DOHH2 (cell line): ENCODE measurements at regions not wholly inside any gene's neighbourhood (a gene's known extent, or its start where the extent isn't known, plus 50 kb on each side); places are given as distances from the start of the nearest gene placed in this dataset.

Source experiments
- EZH2phosphoT487 ChIP-seq: fragments of 200-600 bp; sonication (generic); IDR thresholded peaks from 2 replicates; pipeline ENCODE4 v1.6.1; 2017; ENCODE audit warnings: borderline replicate concordance, mild to moderate bottlenecking, antibody characterized with exemption, low read length, moderate library complexity, mixed read lengths
- TF ChIP-seq, protein P1 (sequence below): fragments of 200-600 bp; sonication (generic); IDR thresholded peaks from one replicate; pipeline ENCODE4 v1.5.1; 2014; ENCODE audit warnings: antibody characterized with exemption, mild to moderate bottlenecking, low read depth, low read length; ENCODE audit not compliant: poor library complexity, severe bottlenecking

DNA sequence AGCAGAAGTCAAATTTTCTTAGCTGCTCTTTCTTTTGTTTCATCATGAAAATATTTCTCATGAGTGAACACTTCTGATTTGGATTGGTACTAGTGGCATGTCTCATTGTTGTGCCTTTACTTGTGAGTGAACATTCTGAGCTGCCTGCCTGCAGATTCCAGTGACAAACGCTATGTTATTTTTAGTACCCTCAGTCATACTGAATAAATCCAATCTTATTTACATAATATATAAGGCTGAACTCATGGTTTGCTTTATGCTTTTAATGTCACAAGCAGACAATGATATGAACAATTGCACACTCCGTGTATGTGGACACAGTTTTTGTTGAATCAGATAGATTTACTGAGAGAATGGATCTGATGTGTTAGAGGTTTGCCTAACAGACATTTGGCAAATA is 67.8 kb downstream of the ACTBL2 start:
- TF ChIP-seq, protein P1, sequence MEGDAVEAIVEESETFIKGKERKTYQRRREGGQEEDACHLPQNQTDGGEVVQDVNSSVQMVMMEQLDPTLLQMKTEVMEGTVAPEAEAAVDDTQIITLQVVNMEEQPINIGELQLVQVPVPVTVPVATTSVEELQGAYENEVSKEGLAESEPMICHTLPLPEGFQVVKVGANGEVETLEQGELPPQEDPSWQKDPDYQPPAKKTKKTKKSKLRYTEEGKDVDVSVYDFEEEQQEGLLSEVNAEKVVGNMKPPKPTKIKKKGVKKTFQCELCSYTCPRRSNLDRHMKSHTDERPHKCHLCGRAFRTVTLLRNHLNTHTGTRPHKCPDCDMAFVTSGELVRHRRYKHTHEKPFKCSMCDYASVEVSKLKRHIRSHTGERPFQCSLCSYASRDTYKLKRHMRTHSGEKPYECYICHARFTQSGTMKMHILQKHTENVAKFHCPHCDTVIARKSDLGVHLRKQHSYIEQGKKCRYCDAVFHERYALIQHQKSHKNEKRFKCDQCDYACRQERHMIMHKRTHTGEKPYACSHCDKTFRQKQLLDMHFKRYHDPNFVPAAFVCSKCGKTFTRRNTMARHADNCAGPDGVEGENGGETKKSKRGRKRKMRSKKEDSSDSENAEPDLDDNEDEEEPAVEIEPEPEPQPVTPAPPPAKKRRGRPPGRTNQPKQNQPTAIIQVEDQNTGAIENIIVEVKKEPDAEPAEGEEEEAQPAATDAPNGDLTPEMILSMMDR = no peak
- no peak for TF ChIP-seq EZH2phosphoT487
